Activated CD8-positive, alpha-beta memory T cell treated with anti-CD3 and anti-CD28 coated beads, Interleukin-2, amount 50 U/mL, for 24 hours (primary cell): ENCODE measurements at regions not wholly inside any gene's neighbourhood (a gene's known extent, or its start where the extent isn't known, plus 50 kb on each side); places are given as distances from the start of the nearest gene placed in this dataset.
"Not testable (repeated sequence)": the region's sequence is repeated elsewhere in the genome, so short reads cannot be mapped to it uniquely, and the experiment has no call there.

Experiments used
- DNase-seq: peaks from one replicate; pipeline ENCODE4 v3.0.0-alpha.2; 2020; ENCODE audit errors: extremely low read depth

DNA sequence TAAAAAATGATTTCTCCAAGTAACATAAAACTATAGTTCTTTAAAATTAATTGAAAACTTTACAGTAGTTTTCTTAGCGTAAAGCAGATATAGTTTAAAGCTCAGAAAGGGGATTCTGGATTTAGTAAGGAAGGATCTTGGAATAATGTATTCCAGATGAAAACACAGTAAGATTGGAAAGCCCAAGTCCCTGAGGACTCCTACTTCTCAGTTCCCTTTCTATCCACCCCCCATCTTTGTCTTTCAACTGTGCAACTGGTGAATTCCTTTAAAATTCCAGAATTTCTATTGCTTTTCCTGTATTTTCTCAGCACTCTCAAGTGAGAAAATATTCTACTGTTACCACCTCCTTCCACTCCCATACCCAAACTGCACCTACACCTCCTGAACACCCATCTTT, 184.5 kb upstream of the FBN2 start:
- no peak for DNase-seq

DNA sequence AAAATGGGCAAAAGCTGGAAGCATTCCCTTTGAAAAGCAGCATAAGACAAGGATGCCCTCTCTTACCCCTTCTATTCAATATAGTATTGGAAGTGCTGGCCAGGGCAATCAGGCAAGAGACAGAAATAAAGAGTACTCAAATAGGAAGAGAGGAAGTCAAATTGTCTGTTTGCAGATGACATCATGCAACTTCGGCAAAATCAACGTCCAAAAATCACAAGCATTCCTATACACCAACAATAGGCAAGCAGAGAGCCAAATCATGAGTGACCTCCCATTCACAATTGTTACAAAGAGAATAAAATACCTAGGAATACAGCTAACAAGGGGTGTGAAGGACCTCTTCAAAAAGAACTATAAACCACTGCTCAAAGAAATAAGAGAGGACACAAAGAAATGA, 192.0 kb upstream of the FBN2 start:
- DNase-seq: not testable (repeated sequence)

DNA sequence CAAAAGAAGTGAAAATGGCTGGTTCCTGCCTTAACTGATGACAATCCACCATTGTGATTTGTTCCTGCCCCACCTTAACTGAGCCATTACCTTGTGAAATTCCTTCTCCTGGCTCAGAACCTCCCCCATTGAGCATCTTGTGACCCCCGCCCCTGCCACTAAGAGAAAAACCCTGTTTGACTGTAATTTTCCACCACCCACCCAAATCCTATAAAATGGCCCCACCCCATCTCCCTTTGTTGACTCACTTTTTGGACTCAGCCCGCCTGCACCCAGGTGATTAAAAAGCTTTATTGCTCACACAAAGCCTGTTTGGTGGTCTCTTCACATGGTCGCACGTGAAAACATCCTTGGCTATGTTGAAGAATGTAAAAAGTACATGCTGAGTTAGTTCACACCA, 197.6 kb upstream of the FBN2 start:
- not testable (repeated sequence) for DNase-seq

DNA sequence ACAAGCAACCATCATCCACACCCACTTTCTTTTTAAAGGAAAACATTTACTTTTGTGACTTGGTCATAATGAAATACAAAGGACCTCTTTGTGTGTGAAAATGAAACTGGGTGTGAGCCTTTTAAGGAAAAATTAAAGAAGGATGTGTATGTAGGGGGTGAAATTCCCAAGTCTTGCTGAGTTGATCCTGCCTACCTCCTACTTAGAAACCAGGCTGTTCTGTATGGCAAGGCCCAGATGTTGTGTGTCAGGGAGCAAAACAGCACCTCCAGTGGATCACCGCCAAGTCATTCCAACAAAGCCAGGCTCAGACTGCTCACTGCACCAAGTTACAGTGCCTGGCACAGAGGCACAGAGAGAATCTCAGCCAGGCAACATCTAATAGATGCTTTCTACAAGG, 198.5 kb upstream of the FBN2 start:
- no peak for DNase-seq

DNA sequence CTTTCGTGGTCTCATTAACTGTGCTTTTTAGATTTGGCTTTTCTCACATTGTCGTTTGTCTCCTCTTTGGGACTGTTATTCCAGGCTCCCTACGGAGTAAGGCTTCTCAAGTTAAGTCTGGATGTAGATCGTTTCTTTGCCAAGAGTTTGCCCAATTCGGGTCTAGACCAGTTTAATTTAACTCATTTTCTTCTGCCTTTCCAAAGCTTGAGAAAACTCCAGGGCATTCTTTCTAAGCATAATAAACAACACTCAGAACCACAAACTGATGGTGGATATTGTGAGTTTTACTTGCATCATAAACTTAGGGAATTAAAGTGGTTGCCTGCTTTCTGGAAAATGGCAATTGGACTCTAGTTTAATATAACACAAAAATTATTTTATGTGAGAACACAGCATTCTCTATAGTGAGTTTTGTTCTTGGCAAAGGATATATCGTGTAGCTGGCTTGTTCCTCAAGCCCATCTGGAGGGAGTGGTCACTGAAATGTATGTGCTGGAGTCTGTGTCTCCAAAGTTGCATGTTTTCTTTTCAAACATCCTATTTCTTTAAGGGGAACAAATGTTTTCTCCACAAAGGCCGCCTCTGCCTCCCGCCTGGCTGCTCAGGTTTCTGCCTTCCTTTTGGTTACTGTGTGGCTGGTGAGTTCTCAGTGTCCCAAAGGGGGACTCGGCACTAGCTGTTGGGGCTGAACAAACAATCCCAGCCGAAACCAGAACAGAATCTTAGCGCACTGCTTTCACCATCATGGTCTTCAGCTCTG, 211.3 kb upstream of the FBN2 start:
- DNase-seq: no peak

DNA sequence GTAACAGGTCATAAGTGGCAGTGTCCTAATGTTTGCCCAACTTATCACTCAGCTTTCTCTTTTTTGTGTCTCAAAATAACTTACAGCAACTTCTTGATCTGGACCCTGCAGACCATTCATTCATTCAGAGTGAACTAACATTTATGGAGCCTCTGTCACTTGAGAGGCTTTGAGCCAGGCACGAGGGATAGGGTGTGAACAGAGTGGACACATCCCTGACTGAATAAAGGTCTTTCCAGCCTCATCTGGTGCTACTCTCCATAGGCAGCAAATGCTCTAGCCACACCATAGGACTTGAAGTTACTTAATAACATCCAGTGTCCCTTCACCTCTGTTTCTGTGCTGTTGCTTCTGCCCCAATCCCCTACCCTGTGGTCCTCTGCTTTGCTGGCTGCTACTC, 212.1 kb upstream of the FBN2 start:
- DNase-seq: no peak

DNA sequence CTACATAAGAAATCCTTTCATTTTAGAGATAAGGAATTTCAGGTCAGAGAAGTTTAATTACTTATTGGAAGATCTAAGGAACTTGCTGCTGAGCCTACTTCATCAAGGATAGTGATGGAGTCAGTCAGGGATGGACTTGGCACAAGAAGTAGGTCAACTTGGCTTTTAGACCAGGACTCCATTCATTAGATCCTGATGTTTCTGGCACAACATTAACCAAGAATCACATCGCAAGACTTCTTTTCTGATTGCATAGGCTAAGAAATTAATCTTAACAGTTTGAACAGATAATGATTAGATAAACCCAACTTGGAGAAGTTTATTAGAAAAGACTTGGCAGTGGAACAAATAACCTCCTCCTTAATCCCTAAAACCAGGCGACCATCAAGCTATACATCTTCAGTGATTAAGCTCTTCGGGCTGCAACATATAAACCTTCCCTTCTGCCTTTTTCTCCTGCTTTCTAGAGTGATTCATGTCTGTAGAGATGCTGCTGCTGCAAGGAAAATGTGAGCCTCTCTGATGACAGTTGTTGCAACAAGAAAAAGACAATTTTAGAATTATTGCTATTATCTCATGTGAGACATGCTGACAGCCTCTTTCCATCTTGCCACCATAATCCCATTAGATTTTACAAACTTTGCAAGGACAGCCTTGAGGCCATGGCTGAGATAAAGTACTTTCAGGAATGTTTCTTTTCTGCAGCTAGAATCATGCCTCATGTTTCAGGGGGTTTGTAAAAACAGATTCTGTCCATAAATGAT, 207.9 kb upstream of the SLC27A6 start:
- no peak for DNase-seq

DNA sequence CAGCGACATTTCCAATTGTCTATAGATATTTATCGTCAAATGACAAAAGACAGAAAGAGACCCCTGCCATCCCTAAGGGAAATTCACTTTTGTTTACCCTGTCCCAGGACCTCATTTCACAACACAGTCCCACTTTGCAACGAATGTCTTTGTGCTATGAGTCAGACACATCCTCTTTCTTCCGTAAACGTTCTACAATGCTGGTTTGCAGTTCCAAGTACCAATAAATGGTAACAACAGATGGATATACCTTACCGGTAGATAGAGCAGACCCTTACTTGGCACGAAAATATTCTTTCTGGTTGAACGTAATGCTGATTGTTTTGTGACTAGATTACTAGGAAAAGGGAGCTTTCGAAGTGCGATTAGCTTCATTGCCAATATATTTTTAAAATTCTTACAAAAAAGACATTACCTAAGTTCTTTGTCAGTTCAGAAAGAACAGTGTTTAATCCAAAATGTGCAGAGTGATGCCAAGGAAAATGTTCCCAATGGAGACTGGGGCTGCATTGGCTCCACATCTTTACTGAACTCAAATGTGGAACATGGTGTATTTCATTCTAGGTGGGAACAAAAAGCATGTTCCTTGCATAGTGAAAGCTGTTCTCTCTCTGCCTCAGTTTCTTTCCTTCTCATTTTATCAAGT, 202.5 kb upstream of the SLC27A6 start:
- no peak for DNase-seq

DNA sequence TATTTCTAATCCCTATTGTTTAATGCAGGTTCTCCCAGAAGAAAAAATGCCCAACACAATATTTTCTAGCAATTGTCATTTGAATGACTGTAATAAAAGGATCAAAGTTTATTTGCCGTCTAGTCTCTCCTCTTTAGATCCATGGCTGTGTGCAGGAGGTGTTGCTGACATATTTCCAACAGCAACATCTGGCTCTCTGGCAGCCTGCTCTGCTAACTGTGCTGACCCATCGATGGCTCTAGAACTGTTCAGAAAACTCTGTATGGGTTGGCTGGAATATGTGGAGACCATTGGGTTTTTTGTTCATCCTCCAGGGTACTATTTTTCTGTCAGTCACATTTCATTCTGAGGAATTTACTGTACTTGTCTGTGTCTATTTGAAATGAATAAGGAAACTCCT, 202.0 kb upstream of the SLC27A6 start:
- DNase-seq: no peak

DNA sequence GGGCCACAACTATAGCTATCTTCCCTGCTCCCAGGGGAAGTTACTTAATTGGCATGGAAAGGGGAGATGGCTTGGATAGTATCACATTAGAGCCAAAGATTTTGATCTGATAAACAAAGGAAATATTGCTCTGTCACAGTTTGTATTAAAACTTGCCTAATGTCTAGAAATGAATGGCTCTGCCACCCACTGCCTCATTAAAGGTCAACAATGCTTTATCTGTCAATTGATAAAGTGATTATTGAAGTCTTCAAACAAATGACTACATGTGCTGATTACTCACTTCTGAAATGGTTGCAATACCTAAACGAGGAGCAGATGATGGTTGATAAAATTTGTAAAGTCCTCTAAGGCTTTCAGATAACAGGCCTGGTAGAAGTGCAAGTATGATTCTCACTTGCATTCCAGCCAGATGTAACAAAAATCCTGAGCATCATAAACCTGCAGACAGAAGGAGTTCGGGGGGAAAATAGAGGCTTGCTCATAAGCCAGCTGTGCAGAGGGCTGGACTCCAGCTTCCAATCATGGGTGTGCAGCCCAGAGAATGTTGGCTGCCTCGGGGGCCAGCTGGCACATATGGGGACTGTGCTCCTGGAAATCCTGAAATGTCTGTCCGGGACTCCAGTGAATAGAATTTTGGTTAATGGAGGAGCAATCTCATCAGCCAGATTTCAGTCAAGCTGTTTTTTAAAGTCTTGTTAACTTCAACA, 200.5 kb upstream of the SLC27A6 start:
- DNase-seq: no peak

DNA sequence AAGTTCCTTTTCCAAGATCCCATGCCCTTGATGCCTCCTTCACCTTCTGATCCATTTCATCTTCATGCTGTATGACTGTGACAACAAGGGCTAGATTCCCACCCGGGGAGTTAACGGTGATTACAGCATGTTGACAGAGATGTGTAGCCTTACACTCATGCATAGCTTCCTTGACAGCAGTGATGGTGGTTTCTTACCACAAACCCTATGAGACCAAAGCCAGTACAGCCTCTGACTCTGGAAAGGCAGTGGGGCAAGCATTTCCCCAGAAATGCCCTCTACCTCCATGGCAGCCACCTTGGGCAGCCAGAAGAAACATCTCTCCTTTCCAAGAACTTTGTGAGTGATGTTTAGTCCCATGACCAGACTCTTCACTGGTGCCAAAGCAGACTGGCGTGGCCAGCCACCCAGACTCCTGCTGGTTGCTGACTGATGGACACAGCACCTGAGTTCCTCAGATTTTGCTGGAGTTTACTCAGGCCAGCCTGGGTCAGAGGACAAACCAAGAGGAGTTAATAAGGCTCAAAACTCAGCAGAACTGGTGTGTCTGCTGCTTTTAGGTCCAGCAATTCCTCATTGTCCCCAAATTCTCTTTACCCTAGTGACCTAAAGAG, 199.7 kb upstream of the SLC27A6 start:
- DNase-seq: no peak

DNA sequence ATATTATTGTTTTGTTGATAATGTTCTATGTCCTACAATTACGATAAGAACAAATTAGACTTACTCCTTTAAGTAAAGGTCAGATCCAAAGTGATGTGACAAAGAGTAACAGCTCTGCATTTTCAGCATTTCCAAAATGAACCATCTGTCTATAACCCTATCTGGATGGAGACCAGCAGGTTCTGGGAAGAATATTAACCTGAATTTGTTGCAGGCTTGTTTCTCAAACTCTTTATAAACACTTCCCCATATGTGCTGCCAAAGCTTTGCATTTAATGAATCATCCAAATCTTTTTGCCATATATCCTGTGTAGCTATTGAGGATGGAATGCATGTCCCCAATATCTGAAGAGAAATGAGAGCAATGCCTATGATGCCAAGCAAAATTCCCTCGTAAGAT, 198.9 kb upstream of the SLC27A6 start:
- no peak for DNase-seq

DNA sequence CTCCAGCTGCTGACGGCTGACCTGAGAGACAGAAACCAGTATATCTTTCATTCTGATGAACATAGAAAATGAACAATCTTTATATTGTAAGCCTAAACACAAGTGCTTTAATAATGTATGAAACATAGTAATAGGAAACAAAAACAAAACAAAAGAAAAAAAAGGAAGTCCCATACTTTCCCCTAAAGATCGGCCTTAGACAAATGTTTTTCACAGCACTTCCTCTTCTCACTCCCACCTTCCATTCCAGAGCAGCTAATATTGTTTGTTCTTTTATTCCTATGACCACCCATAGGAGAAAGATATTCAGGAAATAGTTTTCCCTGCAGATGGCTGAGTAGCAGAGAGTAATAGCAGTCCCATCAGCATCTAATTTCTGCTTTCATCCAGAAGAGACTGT, 194.4 kb upstream of the SLC27A6 start:
- DNase-seq: no peak

DNA sequence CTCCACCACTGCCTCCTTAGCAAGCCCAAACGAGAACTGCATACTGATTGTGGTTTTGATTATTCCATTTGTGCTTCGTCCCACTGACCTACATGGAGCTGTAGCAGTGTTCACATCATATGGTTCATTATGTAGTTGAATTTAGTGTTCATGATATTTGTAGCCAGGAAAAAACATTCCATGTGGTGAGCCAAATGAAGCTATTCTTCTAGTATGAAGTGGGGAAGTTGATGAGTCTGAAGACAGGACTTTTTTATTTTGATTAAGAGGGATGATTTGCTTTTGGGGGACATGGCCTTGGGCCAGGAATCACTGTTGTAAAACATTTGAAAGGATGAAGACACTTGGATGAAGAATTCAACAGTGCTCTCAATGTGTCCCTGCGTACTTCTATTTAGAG, 192.9 kb upstream of the SLC27A6 start:
- DNase-seq: no peak

DNA sequence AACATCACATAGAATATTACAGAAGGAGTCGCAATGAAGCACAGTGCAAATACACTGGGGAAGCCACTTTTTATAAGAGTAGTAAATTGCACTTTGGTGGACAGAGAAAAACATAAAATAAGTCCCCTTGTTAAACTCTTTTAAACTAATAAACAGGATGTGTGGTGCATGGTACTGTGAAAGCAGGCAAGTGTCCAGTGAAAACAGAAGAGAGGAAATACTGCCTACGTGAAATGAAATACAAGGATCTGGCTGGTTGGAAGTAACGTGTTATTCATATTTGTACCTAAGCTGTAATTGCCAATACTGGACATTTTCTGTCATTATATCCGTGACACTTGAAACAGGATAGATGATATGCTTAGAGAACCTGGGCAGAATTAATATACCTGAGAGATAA, 191.9 kb upstream of the SLC27A6 start:
- DNase-seq: no peak

DNA sequence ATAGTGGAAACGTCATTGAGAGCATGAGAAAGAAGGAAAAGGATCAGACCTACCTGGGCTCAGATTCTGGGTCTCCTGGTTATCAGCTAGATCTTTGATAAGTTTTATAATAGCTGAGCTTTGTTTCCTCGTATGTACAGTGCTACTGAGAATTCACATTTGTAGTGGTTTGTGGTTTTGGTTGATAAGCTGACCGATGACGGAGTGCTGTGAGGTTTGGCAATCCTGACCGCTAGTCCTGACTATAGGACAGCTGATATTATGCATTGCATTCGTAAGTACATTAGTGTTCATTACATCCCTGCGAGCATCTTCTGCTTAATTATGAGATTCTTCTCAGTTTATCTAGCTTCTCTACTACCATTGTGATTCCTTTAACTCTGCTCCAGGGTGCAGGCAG, 190.7 kb upstream of the SLC27A6 start:
- DNase-seq: no peak

DNA sequence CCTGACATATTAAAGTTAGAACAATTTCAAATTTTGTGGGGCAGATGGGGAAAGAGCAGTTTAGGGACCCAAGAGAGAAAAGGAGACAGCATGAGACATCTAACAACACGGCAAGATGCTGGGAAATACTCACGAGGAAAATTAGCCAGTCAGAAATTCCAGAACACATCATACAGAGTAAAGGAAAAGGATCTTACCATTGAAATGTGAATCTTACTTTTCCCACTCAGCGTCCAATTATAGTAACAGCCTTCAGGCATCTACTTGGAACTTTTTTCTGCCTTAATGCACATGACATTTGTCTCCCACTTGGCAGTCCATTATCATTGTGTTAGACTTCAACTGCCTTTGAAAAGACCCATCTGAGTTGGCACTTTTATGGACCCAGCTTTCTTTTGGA, 189.7 kb upstream of the SLC27A6 start:
- DNase-seq: no peak

DNA sequence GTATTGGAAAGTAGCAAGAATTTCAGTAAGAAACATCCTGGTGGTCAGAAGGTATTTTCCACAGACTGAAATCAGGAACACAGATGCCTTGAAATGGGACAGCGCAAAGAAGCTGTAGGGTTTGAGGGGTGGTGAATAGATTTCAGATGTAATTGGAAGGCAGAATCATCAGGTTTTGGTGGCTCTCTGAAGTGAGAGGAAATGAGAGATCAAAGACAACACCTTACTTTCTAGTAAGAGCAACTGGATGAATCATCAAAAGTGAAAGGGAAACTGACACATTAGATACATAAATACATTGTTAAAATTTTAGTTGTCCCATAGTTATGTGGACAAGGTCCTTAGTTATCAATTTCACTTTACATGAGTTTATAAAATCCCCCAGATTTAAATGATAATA, 188.2 kb upstream of the SLC27A6 start:
- DNase-seq: no peak

DNA sequence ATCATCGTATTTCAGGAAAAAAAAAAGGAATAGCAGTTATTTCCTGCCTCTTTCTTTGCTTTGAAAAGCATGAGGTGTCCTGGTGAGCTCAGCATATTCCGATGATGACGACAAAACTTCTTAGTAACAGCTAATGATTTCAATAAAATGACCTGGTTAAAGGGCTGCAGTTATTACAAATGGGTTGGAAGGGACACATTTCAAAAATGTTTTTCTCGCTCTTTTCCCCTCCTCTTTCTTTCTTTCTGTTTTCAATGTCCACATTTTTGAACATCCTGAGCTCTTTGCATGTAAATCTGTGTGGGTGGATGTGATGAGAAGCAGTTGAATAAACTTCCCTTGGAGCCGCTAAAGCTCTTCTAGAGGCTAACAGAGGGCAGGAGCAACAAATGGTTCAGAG, 186.8 kb upstream of the SLC27A6 start:
- DNase-seq: no peak

DNA sequence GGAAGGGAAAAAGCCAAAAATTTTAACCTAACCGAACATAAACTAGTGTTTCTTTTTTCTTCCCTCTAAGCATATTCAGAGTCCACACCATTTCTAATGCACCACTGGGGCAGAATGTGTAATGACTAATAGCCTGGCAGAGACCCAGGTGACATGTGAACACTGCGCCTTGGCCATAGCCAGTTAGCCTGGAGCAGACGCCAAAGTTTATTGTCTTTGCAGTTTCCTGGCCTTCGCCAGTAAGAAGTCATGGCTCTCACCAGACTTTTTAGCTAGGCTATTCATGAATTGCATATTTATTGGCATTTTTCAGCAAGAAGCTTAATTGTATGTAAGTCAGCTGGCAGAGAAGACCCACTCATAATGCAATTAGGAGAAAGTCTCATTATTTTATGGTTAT, 182.8 kb upstream of the SLC27A6 start:
- no peak for DNase-seq

DNA sequence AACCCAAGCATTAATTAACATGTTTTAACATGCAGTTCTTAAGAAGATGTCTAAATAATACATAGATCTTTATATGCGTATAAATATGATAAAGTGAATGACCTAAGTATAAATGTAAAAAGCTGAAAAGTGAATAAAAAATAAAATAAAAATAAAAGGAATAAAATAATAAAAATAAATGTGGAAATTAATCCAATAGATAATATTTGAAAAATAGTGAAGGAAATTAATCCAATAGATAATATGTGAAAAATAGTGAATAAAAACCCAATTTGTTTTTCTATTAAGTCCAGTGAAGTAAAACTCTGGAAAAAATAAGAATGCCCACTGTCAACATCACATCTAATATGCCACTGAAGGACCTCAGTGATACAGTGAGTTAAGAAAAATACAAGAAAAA, 180.6 kb upstream of the SLC27A6 start:
- no peak for DNase-seq

DNA sequence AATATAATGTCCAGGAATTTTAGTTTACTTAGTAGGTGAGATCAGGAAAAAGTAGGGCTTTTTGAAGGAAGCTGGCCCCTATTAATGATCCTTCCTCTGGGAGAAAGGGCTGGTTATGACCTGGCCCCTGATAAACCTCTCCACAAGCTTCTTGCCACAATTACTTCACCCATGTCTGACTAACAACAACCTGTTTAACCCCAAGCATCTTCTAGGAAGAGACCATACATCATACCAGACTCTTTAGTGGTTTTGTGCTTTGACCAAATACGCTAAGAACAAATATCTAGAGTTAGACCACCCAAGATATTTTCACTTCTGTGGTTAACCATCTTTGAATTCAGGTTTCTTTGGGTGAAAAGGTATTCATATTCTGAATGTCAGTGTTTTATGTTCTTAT, 174.0 kb upstream of the SLC27A6 start:
- DNase-seq: no peak
